ENCODE measurements at regions not wholly inside any gene's neighbourhood (a gene's known extent, or its start where the extent isn't known, plus 50 kb on each side); places are given as distances from the start of the nearest gene placed in this dataset.
"Not testable (repeated sequence)": the region's sequence is repeated elsewhere in the genome, so short reads cannot be mapped to it uniquely, and the experiment has no call there.

DNA sequence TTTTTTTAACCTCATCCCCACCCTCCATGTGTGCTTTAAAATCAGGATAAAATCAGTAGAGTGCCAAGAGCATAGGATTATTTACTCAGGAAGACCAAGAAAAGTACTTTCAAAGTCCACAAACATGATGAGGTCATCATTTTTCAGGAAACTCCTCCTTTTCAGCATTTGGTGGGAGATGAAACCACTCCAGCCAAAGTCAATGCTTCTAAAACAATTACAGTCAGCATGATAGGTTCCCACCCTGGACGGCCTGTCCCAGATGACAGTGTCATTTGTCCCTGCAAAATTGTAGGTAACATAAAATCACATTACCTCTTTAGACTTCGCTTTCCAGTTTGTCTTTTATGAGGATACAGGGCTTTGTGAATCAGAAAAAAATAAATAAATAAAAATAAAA lies 836.7 kb downstream of the SPATA31A1 start:
- TF ChIP-seq, protein P1, sequence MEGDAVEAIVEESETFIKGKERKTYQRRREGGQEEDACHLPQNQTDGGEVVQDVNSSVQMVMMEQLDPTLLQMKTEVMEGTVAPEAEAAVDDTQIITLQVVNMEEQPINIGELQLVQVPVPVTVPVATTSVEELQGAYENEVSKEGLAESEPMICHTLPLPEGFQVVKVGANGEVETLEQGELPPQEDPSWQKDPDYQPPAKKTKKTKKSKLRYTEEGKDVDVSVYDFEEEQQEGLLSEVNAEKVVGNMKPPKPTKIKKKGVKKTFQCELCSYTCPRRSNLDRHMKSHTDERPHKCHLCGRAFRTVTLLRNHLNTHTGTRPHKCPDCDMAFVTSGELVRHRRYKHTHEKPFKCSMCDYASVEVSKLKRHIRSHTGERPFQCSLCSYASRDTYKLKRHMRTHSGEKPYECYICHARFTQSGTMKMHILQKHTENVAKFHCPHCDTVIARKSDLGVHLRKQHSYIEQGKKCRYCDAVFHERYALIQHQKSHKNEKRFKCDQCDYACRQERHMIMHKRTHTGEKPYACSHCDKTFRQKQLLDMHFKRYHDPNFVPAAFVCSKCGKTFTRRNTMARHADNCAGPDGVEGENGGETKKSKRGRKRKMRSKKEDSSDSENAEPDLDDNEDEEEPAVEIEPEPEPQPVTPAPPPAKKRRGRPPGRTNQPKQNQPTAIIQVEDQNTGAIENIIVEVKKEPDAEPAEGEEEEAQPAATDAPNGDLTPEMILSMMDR (IDR thresholded peaks at IDR 0.05): not testable (repeated sequence)
- not testable (repeated sequence) for TF ChIP-seq POLR2A (IDR thresholded peaks at IDR 0.05)
